ENCODE measurements at regions not wholly inside any gene's neighbourhood (a gene's known extent, or its start where the extent isn't known, plus 50 kb on each side); places are given as distances from the start of the nearest gene placed in this dataset.

DNA sequence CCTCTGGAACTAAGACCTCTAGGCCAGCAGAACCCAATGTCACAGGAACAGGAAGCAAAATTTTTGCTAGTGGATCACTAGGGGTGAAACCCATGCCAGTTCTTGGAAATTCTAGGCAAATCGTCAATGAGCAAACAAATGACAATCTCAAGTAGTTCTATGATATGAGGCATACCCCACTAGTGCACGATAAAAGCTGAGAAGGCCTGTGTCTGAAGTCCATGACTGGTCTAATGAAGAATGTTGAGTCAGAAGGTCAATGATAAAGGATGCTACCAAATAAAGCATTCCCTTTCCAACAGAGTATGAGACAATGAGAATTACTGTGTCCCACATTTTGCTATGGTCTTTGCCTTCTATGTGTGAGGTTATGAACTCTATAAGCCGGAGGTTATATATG, 149.4 kb upstream of the NOX3 start:
- Mint-ChIP-seq H3K4me3 (no peak overlapping the region), H3K9me3 (no peaks in the 10 kb centered on the region), H3K4me1 (no peaks in the 10 kb centered on the region), H3K27me3 (no peaks in the 10 kb centered on the region), H3K36me3 (no peaks in the 10 kb centered on the region), H3K27ac (no peak overlapping the region)
- CTCF ChIA-PET: no interaction called here
- no peak for DNase-seq

DNA sequence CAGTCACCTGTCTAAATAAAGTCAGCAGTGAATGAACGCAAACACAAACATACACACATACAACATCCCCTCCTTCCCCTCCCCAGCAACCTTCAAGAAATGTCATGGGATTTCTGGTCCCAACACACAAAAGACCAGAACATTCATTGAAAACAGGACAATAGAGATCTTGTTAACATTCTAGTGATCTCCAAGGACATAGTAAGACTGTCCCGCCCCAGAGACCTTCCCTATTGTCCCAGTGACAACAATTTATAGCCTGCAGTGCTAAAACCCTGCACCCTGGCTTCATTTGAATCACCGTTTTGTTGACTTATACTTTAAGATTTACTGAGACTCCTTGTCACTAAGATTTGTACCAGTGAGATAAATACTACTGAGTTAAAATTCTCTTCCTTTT, 143.9 kb upstream of the NOX3 start:
- Mint-ChIP-seq H3K4me3 (no peak overlapping the region), H3K36me3 (no peaks in the 10 kb centered on the region), H3K27ac (no peak overlapping the region), H3K4me1 (no peaks in the 10 kb centered on the region), H3K27me3 (no peaks in the 10 kb centered on the region), H3K9me3 (no peaks in the 10 kb centered on the region)
- CTCF ChIA-PET: no interaction called here
- DNase-seq: no peak

DNA sequence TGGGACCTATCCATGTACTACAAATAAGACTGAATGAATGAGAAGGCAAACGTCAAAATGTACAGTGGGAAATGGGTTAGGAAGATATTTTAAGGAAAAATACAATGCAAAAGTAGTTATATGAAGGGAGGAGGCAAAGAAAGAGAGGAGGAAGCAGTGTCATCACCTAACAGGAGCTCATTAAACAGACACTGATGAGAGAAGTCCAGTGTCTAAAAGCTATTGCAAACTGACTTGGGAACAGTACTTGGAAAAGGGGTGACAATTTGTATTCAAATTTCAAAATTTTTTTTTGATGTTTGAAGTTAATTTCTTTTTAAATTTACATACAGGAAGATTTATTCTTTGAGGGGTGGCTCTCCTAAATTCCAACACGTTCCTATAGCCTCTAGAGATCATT, 143.5 kb upstream of the NOX3 start:
- Mint-ChIP-seq H3K9me3 (no peaks in the 10 kb centered on the region), H3K4me1 (no peaks in the 10 kb centered on the region), H3K4me3 (no peak overlapping the region), H3K27me3 (no peaks in the 10 kb centered on the region), H3K27ac (no peak overlapping the region), H3K36me3 (no peaks in the 10 kb centered on the region)
- CTCF ChIA-PET: no interaction called here
- DNase-seq: no peak

DNA sequence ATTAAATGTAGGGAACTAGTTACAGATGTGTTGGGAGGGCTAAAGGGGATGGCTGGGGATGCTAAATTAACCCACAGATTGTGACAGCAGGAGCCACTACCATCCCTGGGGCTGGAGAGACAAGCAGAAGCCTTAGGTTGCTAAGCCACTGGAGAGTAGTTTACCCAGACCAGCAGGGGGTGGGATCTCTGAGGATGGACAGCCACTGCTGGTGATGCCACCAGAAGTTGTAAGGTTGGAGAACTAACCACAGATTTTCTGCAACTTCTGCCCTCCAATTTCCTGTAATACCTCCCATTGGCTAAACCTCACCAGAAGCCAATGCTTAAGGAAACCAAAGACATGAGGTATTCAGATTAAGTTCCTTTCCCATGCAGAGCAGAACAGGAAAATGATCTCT, 139.6 kb upstream of the NOX3 start:
- DNase-seq: no peak
- CTCF ChIA-PET: no interaction called here
- Mint-ChIP-seq H3K36me3 (no peaks in the 10 kb centered on the region), H3K4me1 (no peaks in the 10 kb centered on the region), H3K27ac (no peak overlapping the region), H3K27me3 (no peaks in the 10 kb centered on the region), H3K4me3 (no peak overlapping the region), H3K9me3 (no peaks in the 10 kb centered on the region)

DNA sequence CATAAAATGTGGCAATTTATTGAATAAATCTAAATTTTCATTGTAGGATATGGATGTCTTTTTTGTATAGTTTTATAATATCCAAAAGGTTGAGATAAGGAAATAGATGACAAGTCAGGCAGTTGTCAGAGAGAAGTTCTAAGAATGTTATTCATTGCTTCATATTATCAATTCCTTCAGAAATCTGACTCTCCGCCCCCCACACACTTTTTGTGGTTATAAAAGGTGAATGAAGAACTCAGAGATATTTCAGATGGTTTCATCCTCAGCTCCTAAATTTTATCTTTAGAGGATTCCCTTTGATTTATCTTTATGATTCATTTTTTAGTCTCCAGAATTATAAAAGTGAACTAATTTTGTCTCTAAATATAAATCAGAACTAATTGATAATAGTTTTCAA, 136.1 kb upstream of the NOX3 start:
- no peak overlapping the region for H3K27ac Mint-ChIP-seq

DNA sequence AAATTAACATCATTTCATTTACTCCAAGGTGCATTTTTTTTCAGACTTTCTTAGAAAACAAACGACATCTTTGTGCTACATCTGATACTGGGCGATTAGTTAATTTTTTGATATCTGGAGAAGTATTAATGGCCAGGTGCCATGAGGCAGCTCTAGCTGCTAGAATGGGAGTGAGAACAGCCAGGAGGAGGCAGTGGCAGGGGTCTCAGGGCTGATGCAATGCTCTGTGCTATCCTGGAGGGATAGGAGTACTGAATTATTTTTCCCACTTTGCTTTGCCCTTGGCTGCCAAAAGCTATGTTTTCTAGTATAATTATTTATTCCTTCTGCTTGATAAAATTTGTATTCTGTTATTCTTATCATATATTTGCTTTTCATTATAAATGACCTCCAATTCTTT, 133.6 kb upstream of the NOX3 start:
- Mint-ChIP-seq H3K4me1 (no peaks in the 10 kb centered on the region), H3K27me3 (no peaks in the 10 kb centered on the region), H3K9me3 (no peaks in the 10 kb centered on the region), H3K36me3 (no peaks in the 10 kb centered on the region), H3K27ac (no peak overlapping the region), H3K4me3 (no peak overlapping the region)
- no peak for DNase-seq
- CTCF ChIA-PET: no interaction called here

More for the DNA sequence above, 136.1 kb upstream of the NOX3 start:
- H3K27me3 Mint-ChIP-seq: no peaks in the 10 kb centered on the region
- no peaks in the 10 kb centered on the region for H3K4me1 Mint-ChIP-seq
- DNase-seq: no peak
- H3K9me3 Mint-ChIP-seq: no peaks in the 10 kb centered on the region
- no peak overlapping the region for H3K4me3 Mint-ChIP-seq
- H3K36me3 Mint-ChIP-seq: no peaks in the 10 kb centered on the region
- CTCF ChIA-PET: no interaction called here

DNA sequence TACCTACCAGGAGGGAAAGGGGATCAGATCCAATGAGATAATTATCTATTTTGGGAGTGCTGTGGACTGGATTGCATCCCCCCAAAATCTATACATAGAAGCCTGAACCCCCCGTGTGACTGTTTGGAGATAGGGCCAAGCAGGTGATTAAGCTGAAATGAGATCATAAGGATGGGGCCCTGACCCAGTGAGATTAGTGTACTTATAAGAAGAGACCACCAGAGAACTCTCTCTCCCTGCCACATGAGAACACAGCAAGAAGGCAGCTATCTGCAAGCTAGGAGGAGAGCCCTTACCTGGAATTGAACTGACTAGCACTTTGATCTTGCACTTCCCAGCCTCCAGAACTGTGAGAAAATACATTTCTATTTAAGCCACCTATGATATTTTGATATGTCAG, 132.2 kb upstream of the NOX3 start:
- Mint-ChIP-seq H3K9me3 (no peaks in the 10 kb centered on the region), H3K4me1 (no peaks in the 10 kb centered on the region), H3K4me3 (no peak overlapping the region), H3K36me3 (no peaks in the 10 kb centered on the region), H3K27ac (no peak overlapping the region), H3K27me3 (no peaks in the 10 kb centered on the region)
- DNase-seq: no peak
- CTCF ChIA-PET: no interaction called here

DNA sequence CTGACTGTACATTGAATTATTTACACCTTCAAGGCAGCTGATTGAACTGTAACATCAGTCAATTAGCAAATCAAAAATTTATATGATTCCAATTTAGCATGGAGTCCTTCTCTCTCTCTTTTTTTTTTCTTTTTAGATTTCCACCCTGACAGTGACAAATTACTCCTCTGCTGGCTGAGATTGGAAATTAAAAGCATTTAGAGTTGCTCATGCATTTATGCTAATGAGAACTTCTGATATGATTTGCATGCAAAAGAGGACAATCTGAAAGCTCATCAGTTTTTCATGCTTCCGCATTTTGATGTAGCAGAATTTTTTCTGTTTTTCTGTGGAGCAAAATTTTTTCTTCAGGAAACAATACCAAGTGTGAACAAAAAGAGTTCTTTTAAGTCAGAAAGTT, 130.5 kb upstream of the NOX3 start:
- H3K4me1 Mint-ChIP-seq: no peaks in the 10 kb centered on the region
- H3K36me3 Mint-ChIP-seq: no peaks in the 10 kb centered on the region
- no peak overlapping the region for H3K27ac Mint-ChIP-seq
- CTCF ChIA-PET: no interaction called here
- no peaks in the 10 kb centered on the region for H3K27me3 Mint-ChIP-seq
- no peak overlapping the region for H3K4me3 Mint-ChIP-seq
- no peak for DNase-seq
- no peaks in the 10 kb centered on the region for H3K9me3 Mint-ChIP-seq

DNA sequence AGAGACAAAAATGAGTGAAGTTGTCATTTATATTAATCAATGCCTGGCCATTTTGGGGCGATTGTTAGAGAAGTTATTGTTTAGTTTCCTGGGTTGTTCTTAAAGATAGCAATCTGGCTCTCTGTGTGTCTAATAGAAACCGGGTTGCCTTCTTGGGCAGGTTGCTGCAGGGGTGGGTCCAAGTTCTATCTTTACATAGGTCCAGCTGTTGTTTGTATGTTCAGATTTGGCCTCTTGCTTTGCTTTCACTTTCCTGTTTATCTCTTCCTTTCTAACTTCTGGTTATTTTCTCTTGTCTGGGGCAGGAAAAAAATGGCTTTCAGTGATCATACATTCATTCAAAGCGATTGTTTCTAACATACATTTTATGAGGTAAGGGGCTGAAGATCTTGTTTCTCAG, 128.4 kb upstream of the NOX3 start:
- no peaks in the 10 kb centered on the region for H3K36me3 Mint-ChIP-seq
- CTCF ChIA-PET: no interaction called here
- no peak for DNase-seq
- no peaks in the 10 kb centered on the region for H3K4me1 Mint-ChIP-seq
- H3K27ac Mint-ChIP-seq: no peak overlapping the region
- no peaks in the 10 kb centered on the region for H3K9me3 Mint-ChIP-seq
- H3K27me3 Mint-ChIP-seq: no peaks in the 10 kb centered on the region
- H3K4me3 Mint-ChIP-seq: no peak overlapping the region

DNA sequence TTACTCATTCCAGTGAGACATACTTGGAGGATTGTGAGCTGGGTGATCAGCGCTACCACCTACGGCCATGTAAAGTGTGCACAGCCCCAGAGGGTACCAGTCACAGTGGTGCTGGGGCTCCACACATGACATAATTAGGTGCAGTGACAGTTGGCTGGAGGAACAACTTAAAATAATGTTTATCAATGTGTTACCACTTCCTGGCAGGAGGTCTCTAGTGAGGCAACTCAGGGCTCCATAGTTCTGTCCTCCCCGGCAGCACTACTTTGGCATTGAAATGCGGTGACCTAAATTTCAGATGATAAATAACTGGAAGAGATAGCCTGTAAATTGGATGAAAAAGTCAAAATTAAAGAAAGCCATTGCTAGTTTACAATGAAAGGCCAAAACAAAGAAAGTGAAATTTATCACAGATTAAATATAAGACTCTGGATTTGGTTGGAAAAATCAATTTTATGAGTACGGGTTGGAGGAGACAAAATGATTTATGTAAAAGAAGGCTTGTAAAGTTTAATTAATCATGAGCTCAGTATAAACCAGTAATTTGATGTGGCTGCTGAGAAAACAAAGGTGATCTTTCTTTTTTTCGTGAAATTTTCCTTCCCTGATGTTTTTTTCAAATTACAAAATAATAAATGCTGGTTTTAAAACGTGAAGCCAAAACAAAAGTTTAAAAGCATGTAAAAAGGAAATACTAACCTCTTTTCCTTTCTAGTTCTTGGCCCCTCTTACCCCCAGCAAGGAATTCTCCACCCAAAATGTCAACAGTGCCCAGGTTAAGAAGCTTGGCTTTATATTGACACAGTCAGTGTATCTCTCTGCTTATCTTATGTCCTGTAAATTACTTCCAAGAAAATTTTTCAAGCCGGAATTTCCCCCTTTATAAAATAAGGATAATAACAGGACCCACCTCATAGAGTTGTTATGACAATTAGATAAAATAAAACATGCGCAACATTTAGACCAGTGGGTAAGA, 126.7 kb upstream of the NOX3 start:
- CTCF ChIA-PET: no interaction called here
- no peak for DNase-seq
- H3K9me3 Mint-ChIP-seq: no peaks in the 10 kb centered on the region
- no peak overlapping the region for H3K27ac Mint-ChIP-seq
- H3K27me3 Mint-ChIP-seq: no peaks in the 10 kb centered on the region
- no peaks in the 10 kb centered on the region for H3K4me1 Mint-ChIP-seq
- H3K4me3 Mint-ChIP-seq: no peak overlapping the region
- no peaks in the 10 kb centered on the region for H3K36me3 Mint-ChIP-seq

DNA sequence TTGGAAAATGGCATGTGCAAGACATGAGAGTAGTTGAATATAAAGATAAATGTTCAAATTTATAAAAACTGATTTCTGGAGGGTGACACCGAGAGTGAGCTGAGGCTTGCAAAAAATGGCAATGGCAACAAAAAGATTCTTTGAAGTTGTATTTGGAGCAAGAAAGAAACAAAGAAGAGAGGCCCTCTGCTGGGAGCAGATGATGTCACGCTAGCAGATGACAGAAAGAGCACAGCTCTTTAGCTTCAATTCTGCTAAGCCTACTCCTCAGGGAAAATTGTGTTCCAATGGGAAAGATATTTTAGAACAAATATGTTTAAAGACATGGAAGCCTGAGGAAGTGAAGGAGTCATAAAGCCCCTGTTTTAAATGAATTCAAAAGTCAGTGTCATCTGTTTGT, 125.3 kb upstream of the NOX3 start:
- no peak overlapping the region for H3K27ac Mint-ChIP-seq
- no peaks in the 10 kb centered on the region for H3K36me3 Mint-ChIP-seq
- H3K4me1 Mint-ChIP-seq: no peaks in the 10 kb centered on the region
- H3K4me3 Mint-ChIP-seq: no peak overlapping the region
- CTCF ChIA-PET: no interaction called here
- no peaks in the 10 kb centered on the region for H3K27me3 Mint-ChIP-seq
- H3K9me3 Mint-ChIP-seq: no peaks in the 10 kb centered on the region
- DNase-seq: no peak

DNA sequence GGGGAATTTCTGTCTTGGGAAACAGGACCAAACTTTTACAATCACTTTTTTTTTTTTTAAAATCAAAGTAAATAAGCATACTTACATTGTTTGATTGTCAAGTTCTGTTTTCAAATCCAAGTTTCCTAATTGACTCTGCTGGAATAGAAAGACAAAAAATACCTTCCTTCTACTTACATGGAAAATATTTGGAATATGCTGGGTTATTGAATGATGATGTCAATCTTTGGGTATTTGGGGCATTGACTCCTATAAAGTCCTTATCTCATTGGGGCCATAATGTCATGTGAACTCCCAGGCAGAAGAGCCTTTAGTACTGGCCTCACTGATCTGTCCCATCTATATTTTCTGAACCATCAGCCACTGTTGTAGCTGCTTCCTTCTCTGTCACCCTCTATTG, 122.6 kb upstream of the NOX3 start:
- CTCF ChIA-PET: no interaction called here
- no peak for DNase-seq
- Mint-ChIP-seq H3K4me3 (no peak overlapping the region), H3K4me1 (no peaks in the 10 kb centered on the region), H3K27ac (no peak overlapping the region), H3K36me3 (no peaks in the 10 kb centered on the region), H3K9me3 (no peaks in the 10 kb centered on the region), H3K27me3 (no peaks in the 10 kb centered on the region)

DNA sequence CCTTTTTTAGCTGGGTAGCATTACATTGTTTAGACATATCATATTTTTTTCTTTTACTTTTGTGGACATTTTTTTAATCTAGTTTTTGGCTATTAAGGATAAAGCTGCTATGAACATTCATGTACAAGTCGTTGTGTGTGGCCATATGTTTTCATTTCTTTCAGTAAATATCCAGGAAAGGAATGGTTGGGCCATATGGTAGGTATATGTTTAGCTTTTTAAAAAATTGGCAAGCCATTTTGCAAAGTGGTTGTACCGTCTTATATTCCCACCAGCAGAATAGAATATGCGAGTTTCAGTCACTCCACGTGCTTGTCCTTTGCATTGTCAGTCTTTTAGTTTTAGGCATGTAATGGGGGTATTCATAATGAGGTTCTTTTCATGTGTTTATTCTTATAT, 106.3 kb upstream of the NOX3 start:
- Mint-ChIP-seq H3K4me1 (no peaks in the 10 kb centered on the region), H3K36me3 (no peaks in the 10 kb centered on the region), H3K27ac (no peak overlapping the region), H3K4me3 (no peak overlapping the region), H3K27me3 (peaks cover 4% of the 10 kb centered on the region), H3K9me3 (no peaks in the 10 kb centered on the region)
- CTCF ChIA-PET: interaction anchor here (0.7 kb wide), 1 partner anchor 813 kb away, joined by 3 read pairs; no protein-coding TSS in a partner anchor
- no peak for DNase-seq

DNA sequence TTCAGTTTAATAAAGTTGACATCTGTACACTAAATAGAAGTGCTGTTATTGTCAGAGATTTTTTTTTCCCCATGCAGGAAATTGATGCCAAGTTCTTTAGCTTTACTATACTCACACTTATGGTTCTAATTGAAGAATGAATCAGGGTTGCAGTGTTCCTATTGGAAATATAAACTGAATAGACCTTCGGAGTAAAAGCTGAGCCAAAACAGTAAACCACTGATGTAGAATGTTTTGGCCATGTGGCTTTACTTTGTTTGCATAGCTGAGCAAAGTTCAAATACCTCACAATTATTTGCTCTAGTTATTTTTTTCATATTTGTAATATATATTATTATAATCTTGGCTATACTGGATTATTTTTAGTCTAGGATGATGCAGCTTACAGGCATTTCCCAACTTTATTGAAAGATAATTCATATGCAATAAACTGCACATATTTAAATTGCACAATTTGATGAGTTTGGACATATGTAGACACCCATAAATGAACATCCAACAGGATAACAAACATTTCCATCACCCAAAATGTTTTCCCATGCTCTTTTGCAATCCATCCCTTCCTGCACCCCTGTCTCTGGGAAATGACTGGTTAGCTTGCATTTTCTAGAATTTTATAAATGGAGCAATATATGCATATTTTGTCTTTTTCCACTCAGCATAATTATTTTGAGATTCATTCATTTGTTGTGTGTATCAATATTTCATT, 105.8 kb upstream of the NOX3 start:
- no peak overlapping the region for H3K27ac Mint-ChIP-seq
- no peak for DNase-seq
- H3K4me1 Mint-ChIP-seq: no peaks in the 10 kb centered on the region
- H3K9me3 Mint-ChIP-seq: no peaks in the 10 kb centered on the region
- CTCF ChIA-PET: no interaction called here
- H3K27me3 Mint-ChIP-seq: peaks cover 4% of the 10 kb centered on the region
- H3K36me3 Mint-ChIP-seq: no peaks in the 10 kb centered on the region
- H3K4me3 Mint-ChIP-seq: no peak overlapping the region

DNA sequence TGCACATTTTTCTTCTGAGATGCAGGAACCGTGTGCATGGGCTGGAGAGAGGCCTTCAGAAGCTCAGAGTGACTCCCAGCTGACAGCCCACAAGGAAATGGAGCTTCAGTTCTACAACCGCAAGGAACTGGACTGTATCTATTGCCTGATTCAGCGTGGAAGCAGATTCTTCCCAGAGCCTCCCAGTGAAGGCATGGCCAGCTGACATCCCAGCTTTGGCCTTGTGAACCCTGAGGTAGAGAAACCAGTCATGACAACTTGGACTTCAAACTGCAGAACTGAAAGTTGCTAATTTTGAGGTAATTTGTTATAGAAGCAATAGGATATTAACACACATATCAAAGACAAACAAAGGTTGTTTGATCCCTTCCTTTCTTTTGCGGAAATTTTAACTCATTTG, 94.3 kb upstream of the NOX3 start:
- CTCF ChIA-PET: no interaction called here
- Mint-ChIP-seq H3K27ac (no peak overlapping the region), H3K4me3 (no peak overlapping the region), H3K4me1 (no peaks in the 10 kb centered on the region), H3K27me3 (peaks cover under 1% of the 10 kb centered on the region), H3K9me3 (no peaks in the 10 kb centered on the region), H3K36me3 (no peaks in the 10 kb centered on the region)
- no peak for DNase-seq
